OCI-M1 (cell line): ENCODE measurements at regions not wholly inside any gene's neighbourhood (a gene's known extent, or its start where the extent isn't known, plus 50 kb on each side); places are given as distances from the start of the nearest gene placed in this dataset.
"Not testable (repeated sequence)": the region's sequence is repeated elsewhere in the genome, so short reads cannot be mapped to it uniquely, and the experiment has no call there.

ENCODE experiments used
- DNase-seq: peaks from one replicate; lab custom pipeline; 2025; lab: John Stamatoyannopoulos, UW

GRCh38 chr2:121134728-121135127 is 150.3 kb downstream of the TFCP2L1 start:
- DNase-seq = peak; percentile 57

GRCh38 chr2:121135168-121135853 is 149.7 kb downstream of the TFCP2L1 start:
- DNase-seq = no peak

- peak; percentile 4 for DNase-seq
Observed at GRCh38 chr2:121136323-121136722, 148.7 kb downstream of the TFCP2L1 start.

- DNase-seq = peak; percentile 7
Observed at GRCh38 chr2:121137571-121137970, 147.4 kb downstream of the TFCP2L1 start.

- no peak for DNase-seq
Observed at GRCh38 chr2:121140734-121141133, 144.3 kb downstream of the TFCP2L1 start.

GRCh38 chr2:121142452-121142851 is 142.6 kb downstream of the TFCP2L1 start:
- DNase-seq = no peak

- no peak for DNase-seq
Observed at GRCh38 chr2:121144111-121144510, 140.9 kb downstream of the TFCP2L1 start.

- DNase-seq = no peak
Observed at GRCh38 chr2:121146630-121147029, 138.4 kb downstream of the TFCP2L1 start.

GRCh38 chr2:121147766-121148165 is 137.2 kb downstream of the TFCP2L1 start:
- DNase-seq = no peak

GRCh38 chr2:121148481-121148880 is 136.5 kb downstream of the TFCP2L1 start:
- DNase-seq = no peak

GRCh38 chr2:121149384-121149783 is 135.6 kb downstream of the TFCP2L1 start:
- no peak for DNase-seq

GRCh38 chr2:121150126-121150525 is 134.9 kb downstream of the TFCP2L1 start:
- no peak for DNase-seq

- no peak for DNase-seq
Observed at GRCh38 chr2:121150713-121151112, 134.3 kb downstream of the TFCP2L1 start.

GRCh38 chr2:121151311-121152109 is 133.5 kb downstream of the TFCP2L1 start:
- DNase-seq = no peak

- no peak for DNase-seq
Observed at GRCh38 chr2:121152861-121153260, 132.1 kb downstream of the TFCP2L1 start.

GRCh38 chr2:121153516-121153915 is 131.5 kb downstream of the TFCP2L1 start:
- DNase-seq = no peak

GRCh38 chr2:121155502-121156056 is 129.4 kb downstream of the TFCP2L1 start:
- DNase-seq = no peak

- not testable (repeated sequence) for DNase-seq
Observed at GRCh38 chr2:121157481-121157880, 127.5 kb downstream of the TFCP2L1 start.

- no peak for DNase-seq
Observed at GRCh38 chr2:121159291-121160071, 125.5 kb downstream of the TFCP2L1 start.

GRCh38 chr2:121160366-121160765 is 124.6 kb downstream of the TFCP2L1 start:
- no peak for DNase-seq

GRCh38 chr2:121161272-121161671 is 123.7 kb downstream of the TFCP2L1 start:
- no peak for DNase-seq

- DNase-seq = no peak
Observed at GRCh38 chr2:121162893-121163292, 122.1 kb downstream of the TFCP2L1 start.
